Spleen (tissue), 11 donors: ENCODE measurements at regions not wholly inside any gene's neighbourhood (a gene's known extent, or its start where the extent isn't known, plus 50 kb on each side); places are given as distances from the start of the nearest gene placed in this dataset.

Experiments
- DNase-seq: peaks from one replicate; pipeline ENCODE4 v3.0.0-alpha.2; 2020
- H3K27ac ChIP-seq, 8 donors: fragments of 200-600 bp; sonication (generic) in 7 of 8; 1 replicate in 4 of 8; 2 replicates in 4 of 8; pipeline versions ENCODE4 v1.5.0 to v1.8.0; 2016 to 2021; ENCODE audit warnings: inconsistent platforms in 4 of 8, mild to moderate bottlenecking in 4 of 8, moderate library complexity in 1 of 8
- H3K27me3 ChIP-seq, 7 donors: fragments of 200-600 bp; sonication (generic) in 6 of 7; replicated peaks in 1 of 7; 1 replicate in 4 of 7; 2 replicates in 3 of 7; pipeline versions ENCODE4 v1.5.0 to v1.8.0; 2016 to 2021; ENCODE audit warnings: inconsistent platforms in 3 of 7, mild to moderate bottlenecking in 1 of 7
- H3K36me3 ChIP-seq, 6 donors: fragments of 200-600 bp; sonication (generic) in 5 of 6; 1 replicate in 4 of 6; 2 replicates in 2 of 6; pipeline versions ENCODE4 v1.5.0 to v1.8.0; 2016 to 2021; ENCODE audit warnings: inconsistent platforms in 2 of 6
- H3K4me1 ChIP-seq, 6 donors: fragments of 200-600 bp; sonication (generic) in 5 of 6; 1 replicate in 3 of 6; 2 replicates in 3 of 6; pipeline versions ENCODE4 v1.5.0 to v1.8.0; 2016 to 2021; ENCODE audit warnings: inconsistent platforms in 3 of 6
- H3K4me3 ChIP-seq, 8 donors: fragments of 200-600 bp; sonication (generic) in 7 of 8; 1 replicate in 4 of 8; 2 replicates in 4 of 8; pipeline versions ENCODE4 v1.5.0 to v1.8.0; 2016 to 2021; ENCODE audit warnings: inconsistent platforms in 4 of 8, mild to moderate bottlenecking in 4 of 8, moderate library complexity in 2 of 8
- H3K9me3 ChIP-seq, 8 donors: fragments of 200-600 bp; sonication (generic) in 7 of 8; 1 replicate in 4 of 8; 2 replicates in 4 of 8; pipeline versions ENCODE4 v1.5.0 to v1.8.0; 2016 to 2021; ENCODE audit warnings: inconsistent platforms in 4 of 8
- POLR2A ChIP-seq, 3 donors: fragments of 450-650 bp; IDR thresholded peaks; one replicate each; pipeline ENCODE4 v1.5.1; 2017; ENCODE audit warnings: antibody characterized with exemption in 3 of 3, mild to moderate bottlenecking in 1 of 3
- POLR2AphosphoS5 ChIP-seq, 3 donors: sonication (generic); formaldehyde crosslinking; IDR thresholded peaks; one replicate each; pipeline ENCODE4 v1.5.1; 2017; ENCODE audit warnings: antibody characterized with exemption in 3 of 3
- WGBS, 5 donors: extraction: QIAGEN DNeasy Blood & Tissue Kit in 3 of 5; methylation state at CpG; one replicate each; pipeline versions ENCODE4 v1.1.5 to v1.1.7; 2013 to 2018; 5-methylcytosine and 5-hydroxymethylcytosine counted together
- intact Hi-C: fragments of 100-400 bp; cut with DNase I; formaldehyde crosslinking; loops from one replicate; pipeline ENCODE4 v1.15.0; 2023; ENCODE audit warnings: low total_unique reads
- TF ChIP-seq, protein P1 (sequence below), 11 experiments: fragments of 200-600 bp in 7 of 11; fragments of 450-650 bp in 4 of 11; sonication (generic) in 4 of 11; IDR thresholded peaks in 8 of 11; conservative IDR thresholded peaks in 3 of 11; 1 replicate in 7 of 11; 2 replicates in 4 of 11; pipeline versions ENCODE4 v1.4.0 to v1.8.0; 2016 to 2021; ENCODE audit warnings: antibody characterized with exemption in 11 of 11, inconsistent platforms in 4 of 11, mild to moderate bottlenecking in 1 of 11
- donor health status: healthy with polysubstance abuse.
- donor health status: DM: no; HTN: no; CAD: no; lungs with moderate emphysema.
- donor health status: DM: no; HTN: no; CAD: no.
- donor health status: Bipolar disorder and iron deficiency.
- donor health status: healthy.
- donor health status: DM: no; HTN: no; CAD: no.
- donor health status: DM: yes; HTN: yes; CAD: no.

DNA sequence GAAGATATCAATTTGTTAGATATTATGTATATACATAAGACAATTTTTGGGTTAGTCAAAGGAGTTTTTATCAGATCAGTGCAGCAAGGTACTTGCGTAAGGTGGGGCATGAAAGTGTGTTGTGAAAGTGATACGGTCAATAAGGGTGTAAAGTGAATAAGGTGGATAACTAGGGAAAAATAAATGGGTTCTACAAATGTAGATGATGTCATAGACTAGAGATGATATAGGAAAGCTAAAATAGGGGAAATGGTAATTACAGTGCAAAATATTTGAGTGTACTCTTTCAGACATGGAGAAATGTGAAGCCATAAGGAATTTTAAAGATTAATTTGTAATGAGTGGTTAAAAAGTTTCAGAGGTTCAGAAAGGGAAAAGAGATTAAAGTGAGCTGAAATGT, 180.6 kb upstream of the KHDRBS2 start:
- Histone ChIP-seq H3K27ac (no peak overlapping the region), H3K27me3 (no peaks in the 10 kb centered on the region), H3K36me3 (no peaks in the 10 kb centered on the region), H3K9me3 (peaks cover 0 to 6% (median 0%) of the 10 kb centered on the region in 8 donors), H3K4me1 (no peaks in the 10 kb centered on the region), H3K4me3 (no peak overlapping the region)
- 40 to 95% (median 88%) methylated on average over 2 of the region's 2 CpGs for WGBS, 5 donors
- no peak for TF ChIP-seq POLR2A (IDR thresholded peaks at IDR 0.05)
- no peak for TF ChIP-seq POLR2AphosphoS5 (IDR thresholded peaks at IDR 0.05)
- TF ChIP-seq, protein P1, sequence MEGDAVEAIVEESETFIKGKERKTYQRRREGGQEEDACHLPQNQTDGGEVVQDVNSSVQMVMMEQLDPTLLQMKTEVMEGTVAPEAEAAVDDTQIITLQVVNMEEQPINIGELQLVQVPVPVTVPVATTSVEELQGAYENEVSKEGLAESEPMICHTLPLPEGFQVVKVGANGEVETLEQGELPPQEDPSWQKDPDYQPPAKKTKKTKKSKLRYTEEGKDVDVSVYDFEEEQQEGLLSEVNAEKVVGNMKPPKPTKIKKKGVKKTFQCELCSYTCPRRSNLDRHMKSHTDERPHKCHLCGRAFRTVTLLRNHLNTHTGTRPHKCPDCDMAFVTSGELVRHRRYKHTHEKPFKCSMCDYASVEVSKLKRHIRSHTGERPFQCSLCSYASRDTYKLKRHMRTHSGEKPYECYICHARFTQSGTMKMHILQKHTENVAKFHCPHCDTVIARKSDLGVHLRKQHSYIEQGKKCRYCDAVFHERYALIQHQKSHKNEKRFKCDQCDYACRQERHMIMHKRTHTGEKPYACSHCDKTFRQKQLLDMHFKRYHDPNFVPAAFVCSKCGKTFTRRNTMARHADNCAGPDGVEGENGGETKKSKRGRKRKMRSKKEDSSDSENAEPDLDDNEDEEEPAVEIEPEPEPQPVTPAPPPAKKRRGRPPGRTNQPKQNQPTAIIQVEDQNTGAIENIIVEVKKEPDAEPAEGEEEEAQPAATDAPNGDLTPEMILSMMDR (IDR thresholded peaks at IDR 0.05 in 8 of 11, conservative IDR thresholded peaks at IDR 0.05 in 3 of 11), result no peak
- intact Hi-C loops, result no loop called here
- DNase-seq, result no peak

DNA sequence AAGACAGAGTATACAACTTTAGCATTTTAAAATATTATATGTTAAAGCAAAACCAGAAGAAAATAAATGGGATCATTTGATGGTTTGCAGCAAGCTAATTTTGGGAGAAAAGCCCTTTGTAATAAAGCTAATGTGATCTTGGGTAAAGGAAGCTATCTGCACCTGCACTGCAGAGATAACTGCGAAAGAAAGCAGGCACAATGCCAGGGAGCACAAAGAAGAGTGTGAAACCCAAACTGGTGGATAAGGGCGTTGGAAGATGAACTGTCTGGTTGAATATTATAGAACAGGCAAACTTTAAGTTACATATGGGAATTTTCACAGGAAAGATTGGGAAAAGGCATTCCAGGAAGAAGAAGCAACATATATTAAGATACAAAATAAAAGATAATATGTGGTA, 179.2 kb upstream of the KHDRBS2 start:
- Histone ChIP-seq H3K4me3 (no peak overlapping the region), H3K27ac (no peak overlapping the region), H3K36me3 (no peaks in the 10 kb centered on the region), H3K4me1 (no peaks in the 10 kb centered on the region), H3K27me3 (no peaks in the 10 kb centered on the region), H3K9me3 (peaks cover 0 to 6% (median 0%) of the 10 kb centered on the region in 8 donors)
- TF ChIP-seq POLR2A (IDR thresholded peaks at IDR 0.05), result no peak
- TF ChIP-seq, protein P1 (IDR thresholded peaks at IDR 0.05 in 8 of 11, conservative IDR thresholded peaks at IDR 0.05 in 3 of 11), result no peak
- TF ChIP-seq POLR2AphosphoS5 (IDR thresholded peaks at IDR 0.05), result no peak
- intact Hi-C loops, result no loop called here
- 25 to 46% (median 41%) methylated on average over 2 of the region's 2 CpGs for WGBS, 5 donors
- no peak for DNase-seq

DNA sequence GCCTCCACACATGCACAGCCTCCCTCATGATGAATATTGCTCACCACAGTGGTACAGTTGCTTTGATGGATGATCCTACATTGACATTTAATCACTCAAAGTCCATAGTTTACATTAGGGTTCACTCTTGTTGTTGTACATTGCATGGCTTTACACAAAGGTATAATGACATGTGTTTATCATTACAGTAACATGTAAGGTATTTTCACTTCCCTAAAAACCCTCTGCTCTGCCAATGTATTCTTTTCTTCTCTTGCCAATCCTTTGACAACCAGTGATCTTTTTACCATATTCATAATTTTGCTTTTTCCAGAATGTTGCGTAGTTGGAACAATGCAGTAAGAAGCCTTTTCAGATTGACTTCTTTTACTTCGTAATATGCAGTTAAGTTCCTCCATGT, 166.6 kb upstream of the KHDRBS2 start:
- no peaks in the 10 kb centered on the region for H3K27me3 ChIP-seq
- no peak for TF ChIP-seq POLR2A (IDR thresholded peaks at IDR 0.05)
- TF ChIP-seq, protein P1 (IDR thresholded peaks at IDR 0.05 in 8 of 11, conservative IDR thresholded peaks at IDR 0.05 in 3 of 11), result no peak
- intact Hi-C loops, result no loop called here
- H3K4me1 ChIP-seq, result no peaks in the 10 kb centered on the region
- H3K27ac ChIP-seq, result no peak overlapping the region
- H3K4me3 ChIP-seq, result no peak overlapping the region
- no peak for DNase-seq
- peaks cover 0 to 10% (median 0%) of the 10 kb centered on the region in 8 donors for H3K9me3 ChIP-seq
- H3K36me3 ChIP-seq, result no peaks in the 10 kb centered on the region
- 64 to 98% (median 96%) methylated on average over 2 of the region's 2 CpGs for whole genome bisulfite sequencing, 5 donors

DNA sequence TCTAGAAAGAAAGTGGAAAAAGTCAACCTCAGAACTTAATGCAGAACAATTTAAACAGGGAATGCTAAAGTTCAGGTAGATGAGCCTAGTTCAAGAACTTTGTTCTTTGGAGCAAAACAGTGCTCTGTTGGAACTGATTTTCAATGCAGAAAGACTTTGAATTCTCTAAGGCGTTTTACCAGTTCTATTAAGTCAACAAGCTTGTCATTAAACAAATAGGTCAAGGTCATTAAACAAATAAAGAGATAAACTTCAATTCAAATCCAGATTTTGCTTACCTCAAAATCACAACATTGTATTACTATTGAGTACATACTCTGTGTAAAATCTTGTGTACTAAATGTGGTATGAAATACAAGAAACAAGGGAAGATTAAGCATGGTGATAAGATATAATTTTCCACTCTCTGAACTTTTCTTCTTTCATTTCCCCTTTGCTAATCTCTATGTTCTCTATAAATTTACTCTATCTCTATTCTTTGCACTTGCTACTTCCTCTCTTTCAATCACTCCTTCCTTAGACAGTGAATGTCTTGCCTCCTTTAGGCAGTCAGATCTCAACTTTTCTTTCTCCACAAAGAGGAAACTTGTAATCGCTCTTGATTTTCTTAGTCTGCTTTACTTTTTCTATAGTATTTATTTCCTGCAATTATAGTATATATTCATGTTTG, 160.8 kb upstream of the KHDRBS2 start:
- Histone ChIP-seq H3K9me3 (no peaks in the 10 kb centered on the region), H3K36me3 (no peaks in the 10 kb centered on the region), H3K27ac (no peak overlapping the region), H3K4me3 (no peak overlapping the region), H3K4me1 (no peaks in the 10 kb centered on the region), H3K27me3 (no peaks in the 10 kb centered on the region)
- WGBS, 5 donors, result 57 to 72% (median 68%) methylated on average over 2 of the region's 2 CpGs
- DNase-seq, result no peak
- TF ChIP-seq POLR2A (IDR thresholded peaks at IDR 0.05), result no peak
- TF ChIP-seq POLR2AphosphoS5 (IDR thresholded peaks at IDR 0.05), result no peak
- TF ChIP-seq, protein P1 (IDR thresholded peaks at IDR 0.05 in 8 of 11, conservative IDR thresholded peaks at IDR 0.05 in 3 of 11), result no peak
- intact Hi-C loops, result no loop called here
